ENCODE measurements at regions not wholly inside any gene's neighbourhood (a gene's known extent, or its start where the extent isn't known, plus 50 kb on each side); places are given as distances from the start of the nearest gene placed in this dataset.

GRCh38 chr3:118433825-118434224 lies 600.8 kb downstream of the IGSF11 start:
- TF ChIP-seq CTCF (IDR thresholded peaks at IDR 0.05) (no peak), EP300 (IDR thresholded peaks at IDR 0.05) (no peak), POLR2AphosphoS5 (IDR thresholded peaks at IDR 0.05) (no peak), POLR2A (IDR thresholded peaks at IDR 0.05) (no peak)
